SU-DHL-6 (cell line): ENCODE measurements at regions not wholly inside any gene's neighbourhood (a gene's known extent, or its start where the extent isn't known, plus 50 kb on each side); places are given as distances from the start of the nearest gene placed in this dataset.

ENCODE experiments used
- H2AFZ ChIP-seq: fragments of 200-600 bp; sonication (generic); 2 replicates; pipeline ENCODE4 v1.6.1; 2014; ENCODE audit warnings: low read depth, mild to moderate bottlenecking, moderate library complexity, mixed read lengths, antibody characterized with exemption, low read length; ENCODE audit not compliant: severe bottlenecking
- H3F3A ChIP-seq: fragments of 200-600 bp; shearing (Covaris generic); 2 replicates; pipeline ENCODE4 v1.6.0; 2016; ENCODE audit warnings: antibody characterized with exemption, mild to moderate bottlenecking; ENCODE audit not compliant: insufficient read depth
- H3K27ac ChIP-seq: fragments of 200-600 bp; sonication (generic); 2 replicates; pipeline ENCODE4 v1.5.1; 2016; ENCODE audit warnings: low read depth, mild to moderate bottlenecking, low read length, moderate library complexity, mixed read lengths
- H3K27me3 ChIP-seq: fragments of 200-600 bp; sonication (generic), shearing (Covaris generic); 2 replicates; pipeline ENCODE4 v1.6.0; 2014; ENCODE audit warnings: mild to moderate bottlenecking, low read length
- H3K36me3 ChIP-seq: fragments of 200-600 bp; sonication (generic); 2 replicates; pipeline ENCODE4 v1.6.1; 2014; ENCODE audit warnings: mild to moderate bottlenecking, low read length, mixed read lengths
- H3K4me2 ChIP-seq: fragments of 300-600, 200-600 bp; shearing (Covaris generic), sonication (generic); 2 replicates; pipeline ENCODE4 v1.6.0; 2014; ENCODE audit warnings: low read length, low read depth, mild to moderate bottlenecking; ENCODE audit not compliant: poor library complexity, severe bottlenecking
- H3K4me3 ChIP-seq: fragments of 200-600 bp; sonication (generic); 2 replicates; pipeline ENCODE4 v1.5.1; 2014; ENCODE audit warnings: antibody characterized with exemption, low read length, mild to moderate bottlenecking, mixed read lengths; ENCODE audit not compliant: insufficient read depth, poor library complexity, severe bottlenecking
- H3K79me2 ChIP-seq: fragments of 200-600 bp; sonication (generic); 2 replicates; pipeline ENCODE4 v1.6.1; 2014; ENCODE audit warnings: mild to moderate bottlenecking, low read length, moderate library complexity; ENCODE audit not compliant: insufficient read depth
- H3K9ac ChIP-seq: fragments of 200-600 bp; sonication (generic); 2 replicates; pipeline ENCODE4 v1.7.0; 2014; ENCODE audit warnings: mild to moderate bottlenecking, low read length
- H3K9me2 ChIP-seq: fragments of 200-600 bp; sonication (generic); replicated peaks from 2 replicates; pipeline ENCODE4 v1.6.1; 2014; ENCODE audit warnings: low read length; ENCODE audit not compliant: insufficient read depth
- H3K9me3 ChIP-seq: fragments of 200-600 bp; sonication (generic); 2 replicates; pipeline ENCODE4 v1.6.1; 2014; ENCODE audit warnings: low read length, mixed read lengths; ENCODE audit not compliant: insufficient read depth
- H4K20me1 ChIP-seq: fragments of 200-600 bp; sonication (generic); 2 replicates; pipeline ENCODE4 v1.6.1; 2014; ENCODE audit warnings: low read depth, mild to moderate bottlenecking, antibody characterized with exemption, low read length, moderate library complexity, mixed read lengths
- CTCF ChIP-seq: fragments of 200-600 bp; sonication (generic); IDR thresholded peaks from one replicate; pipeline ENCODE4 v1.5.1; 2017; ENCODE audit warnings: antibody characterized with exemption, mild to moderate bottlenecking, low read length, moderate library complexity; ENCODE audit not compliant: insufficient read depth, poor library complexity, severe bottlenecking
- EZH2phosphoT487 ChIP-seq: fragments of 200-600 bp; sonication (generic), shearing (Covaris generic); conservative IDR thresholded peaks from 2 replicates; pipeline ENCODE4 v1.6.1; 2018; ENCODE audit warnings: mild to moderate bottlenecking, antibody characterized with exemption, low read length, moderate library complexity, mixed read lengths

GRCh38 chr15:96699871-96700401 lies 369.4 kb downstream of the NR2F2 start:
- H3K27me3 ChIP-seq = no peaks in the 10 kb centered on the region
- H4K20me1 ChIP-seq = no peaks in the 10 kb centered on the region
- no peak overlapping the region for H3K9ac ChIP-seq
- no peak overlapping the region for H3K27ac ChIP-seq
- H3K36me3 ChIP-seq = no peaks in the 10 kb centered on the region
- H3K4me2 ChIP-seq = no peak overlapping the region
- no peaks in the 10 kb centered on the region for H3K9me2 ChIP-seq
- H3K9me3 ChIP-seq = no peaks in the 10 kb centered on the region
- no peaks in the 10 kb centered on the region for H3K79me2 ChIP-seq
- TF ChIP-seq EZH2phosphoT487 (no peak), CTCF (no peak)
- H2AFZ ChIP-seq = no peak overlapping the region
- H3K4me3 ChIP-seq = no peak overlapping the region
- H3F3A ChIP-seq = no peaks in the 10 kb centered on the region

- Histone ChIP-seq H2AFZ (no peak overlapping the region), H3K9me3 (no peaks in the 10 kb centered on the region), H3K36me3 (no peaks in the 10 kb centered on the region), H3F3A (no peaks in the 10 kb centered on the region), H3K4me3 (no peak overlapping the region), H3K4me2 (no peak overlapping the region), H3K79me2 (no peaks in the 10 kb centered on the region), H3K27me3 (no peaks in the 10 kb centered on the region), H4K20me1 (no peaks in the 10 kb centered on the region), H3K9me2 (no peaks in the 10 kb centered on the region), H3K9ac (no peak overlapping the region), H3K27ac (no peak overlapping the region)
- TF ChIP-seq CTCF (no peak), EZH2phosphoT487 (no peak)
Measured at GRCh38 chr15:96700555-96700954, 370.1 kb downstream of the NR2F2 start.

- no peak overlapping the region for H3K4me3 ChIP-seq
- no peak overlapping the region for H3K4me2 ChIP-seq
- H4K20me1 ChIP-seq = no peaks in the 10 kb centered on the region
- no peak overlapping the region for H3K27ac ChIP-seq
- no peaks in the 10 kb centered on the region for H3F3A ChIP-seq
- no peaks in the 10 kb centered on the region for H3K79me2 ChIP-seq
- H3K9ac ChIP-seq = no peak overlapping the region
- TF ChIP-seq CTCF = no peak
- TF ChIP-seq EZH2phosphoT487 = no peak
- H2AFZ ChIP-seq = no peak overlapping the region
- H3K36me3 ChIP-seq = no peaks in the 10 kb centered on the region
- H3K27me3 ChIP-seq = no peaks in the 10 kb centered on the region
- no peaks in the 10 kb centered on the region for H3K9me3 ChIP-seq
- no peaks in the 10 kb centered on the region for H3K9me2 ChIP-seq
Measured at GRCh38 chr15:96701443-96701842, 370.9 kb downstream of the NR2F2 start.
